Transverse colon (tissue), 4 donors: ENCODE measurements at regions not wholly inside any gene's neighbourhood (a gene's known extent, or its start where the extent isn't known, plus 50 kb on each side); places are given as distances from the start of the nearest gene placed in this dataset.

Source experiments
- DNase-seq: peaks from one replicate; pipeline ENCODE4 v3.0.0-alpha.2; 2019
- H3K27ac ChIP-seq, 4 donors: fragments of 200-600 bp; sonication (generic); 2 replicates each; pipeline ENCODE4 v1.5.1; 2016 to 2018; ENCODE audit warnings: inconsistent platforms in 4 of 4
- H3K27me3 ChIP-seq: fragments of 200-600 bp; sonication (generic); 2 replicates; pipeline ENCODE4 v1.5.1; 2017; ENCODE audit warnings: inconsistent platforms
- H3K36me3 ChIP-seq, 4 donors: fragments of 200-600 bp; sonication (generic); 2 replicates each; pipeline ENCODE4 v1.5.1; 2017 to 2019; ENCODE audit warnings: inconsistent platforms in 4 of 4
- H3K4me1 ChIP-seq, 4 donors: fragments of 200-600 bp; sonication (generic); 2 replicates each; pipeline ENCODE4 v1.5.1; 2017 to 2020; ENCODE audit warnings: inconsistent platforms in 4 of 4
- H3K4me3 ChIP-seq, 4 donors: fragments of 200-600 bp; sonication (generic); 1 replicate in 1 of 4; 2 replicates in 3 of 4; pipeline versions ENCODE4 v1.5.1 to v1.6.1; 2017 to 2019; ENCODE audit warnings: inconsistent platforms in 4 of 4
- H3K9me3 ChIP-seq, 2 donors: fragments of 200-600 bp; sonication (generic); 2 replicates each; pipeline ENCODE4 v1.5.1; 2017 to 2019; ENCODE audit warnings: inconsistent platforms in 2 of 2
- CTCF ChIP-seq, 5 experiments: fragments of 200-600 bp in 3 of 5; fragments of 450-650 bp in 2 of 5; sonication (generic) in 3 of 5; IDR thresholded peaks; 1 replicate in 2 of 5; 2 replicates in 3 of 5; pipeline ENCODE4 v1.5.1; 2016 to 2017; ENCODE audit warnings: antibody characterized with exemption in 5 of 5, inconsistent platforms in 3 of 5, mild to moderate bottlenecking in 2 of 5, moderate library complexity in 1 of 5
- EP300 ChIP-seq: sonication (generic); formaldehyde crosslinking; IDR thresholded peaks from one replicate; pipeline ENCODE4 v1.6.1; 2017; ENCODE audit warnings: antibody characterized with exemption, low read depth
- POLR2A ChIP-seq: fragments of 450-650 bp; IDR thresholded peaks from one replicate; pipeline ENCODE4 v1.6.1; 2016; ENCODE audit warnings: antibody characterized with exemption, mild to moderate bottlenecking, moderate library complexity
- POLR2AphosphoS5 ChIP-seq, 3 donors: sonication (generic); formaldehyde crosslinking; IDR thresholded peaks; one replicate each; pipeline ENCODE4 v1.6.1; 2016; ENCODE audit warnings: antibody characterized with exemption in 3 of 3
- WGBS, 2 donors: methylation state at CpG; one replicate each; pipeline ENCODE4 v1.1.5; 2018; ENCODE audit warnings: low coverage in 1 of 2; 5-methylcytosine and 5-hydroxymethylcytosine counted together
- in situ Hi-C, 4 donors: fragments of 200-750 bp; cut with MboI; loops; one replicate each; pipeline versions ENCODE4 v1.15.0 to v1.15.1; 2017; ENCODE audit warnings: low sequenced_read_pairs in 3 of 4, low pct_ligation_motif_present in 1 of 4, low pct_unique_long_range_greater_than_20kb in 1 of 4
- intact Hi-C: fragments of 100-400 bp; cut with DNase I; formaldehyde crosslinking; loops from one replicate; pipeline ENCODE4 v1.15.1; 2023; ENCODE audit warnings: low total_unique reads

- no peaks in the 10 kb centered on the region for H3K36me3 ChIP-seq
- H3K4me1 ChIP-seq = no peaks in the 10 kb centered on the region
- intact Hi-C loops = no loop called here
- WGBS, 2 donors = 91 to 92% methylated on average over 1 of the region's 1 CpG
- DNase-seq = no peak
- TF ChIP-seq POLR2AphosphoS5 (IDR thresholded peaks at IDR 0.05) (no peak), POLR2A (no peak), CTCF (IDR thresholded peaks at IDR 0.05) (no peak), EP300 (no peak)
- in situ Hi-C loops = no loop called here
- H3K4me3 ChIP-seq = no peak overlapping the region
- H3K27me3 ChIP-seq = no peaks in the 10 kb centered on the region
- H3K27ac ChIP-seq = no peak overlapping the region
- no peaks in the 10 kb centered on the region for H3K9me3 ChIP-seq
These were observed 305.6 kb upstream of the MAN1A1 start for GRCh38 chr6:119655124-119655523.

- H3K27ac ChIP-seq = no peak overlapping the region
- no peak for DNase-seq
- no peaks in the 10 kb centered on the region for H3K9me3 ChIP-seq
- H3K27me3 ChIP-seq = no peaks in the 10 kb centered on the region
- in situ Hi-C loops = no loop called here
- WGBS, 2 donors = 44 to 51% methylated on average over 2 of the region's 2 CpGs
- intact Hi-C loops = no loop called here
- no peaks in the 10 kb centered on the region for H3K36me3 ChIP-seq
- H3K4me1 ChIP-seq = no peaks in the 10 kb centered on the region
- TF ChIP-seq POLR2AphosphoS5 (IDR thresholded peaks at IDR 0.05) = no peak
- TF ChIP-seq EP300 = no peak
- TF ChIP-seq CTCF (IDR thresholded peaks at IDR 0.05) = no peak
- TF ChIP-seq POLR2A = no peak
- H3K4me3 ChIP-seq = no peak overlapping the region
These were observed 303.8 kb upstream of the MAN1A1 start for GRCh38 chr6:119653329-119653728.

GRCh38 chr6:119649531-119649930 lies 300.0 kb upstream of the MAN1A1 start:
- Histone ChIP-seq H3K27ac (no peak overlapping the region), H3K4me1 (no peaks in the 10 kb centered on the region), H3K27me3 (no peaks in the 10 kb centered on the region), H3K4me3 (no peak overlapping the region), H3K9me3 (no peaks in the 10 kb centered on the region), H3K36me3 (no peaks in the 10 kb centered on the region)
- DNase-seq = no peak
- in situ Hi-C loops = no loop called here
- intact Hi-C loops = no loop called here
- TF ChIP-seq POLR2A (no peak), CTCF (IDR thresholded peaks at IDR 0.05) (no peak), EP300 (no peak), POLR2AphosphoS5 (IDR thresholded peaks at IDR 0.05) (no peak)
- 81 to 87% methylated on average over 6 of the region's 6 CpGs for WGBS, 2 donors

- in situ Hi-C loops = no loop called here
- intact Hi-C loops = no loop called here
- H3K4me1 ChIP-seq = no peaks in the 10 kb centered on the region
- DNase-seq = no peak
- no peaks in the 10 kb centered on the region for H3K9me3 ChIP-seq
- 68 to 78% methylated on average over 2 of the region's 2 CpGs for WGBS, 2 donors
- no peak overlapping the region for H3K4me3 ChIP-seq
- no peaks in the 10 kb centered on the region for H3K36me3 ChIP-seq
- no peaks in the 10 kb centered on the region for H3K27me3 ChIP-seq
- no peak overlapping the region for H3K27ac ChIP-seq
- TF ChIP-seq POLR2AphosphoS5 (IDR thresholded peaks at IDR 0.05) (no peak), EP300 (no peak), CTCF (IDR thresholded peaks at IDR 0.05) (no peak), POLR2A (no peak)
These were observed 297.7 kb upstream of the MAN1A1 start for GRCh38 chr6:119647309-119647708.
